ENCODE measurements at regions not wholly inside any gene's neighbourhood (a gene's known extent, or its start where the extent isn't known, plus 50 kb on each side); places are given as distances from the start of the nearest gene placed in this dataset.

GRCh38 chr2:198691236-198691635 lies 766.5 kb downstream of the SATB2 start:
- TF ChIP-seq POLR2B (IDR thresholded peaks at IDR 0.05; ENCODE audit: low read depth, partially characterized antibody): no peak
- TF ChIP-seq, protein P1, sequence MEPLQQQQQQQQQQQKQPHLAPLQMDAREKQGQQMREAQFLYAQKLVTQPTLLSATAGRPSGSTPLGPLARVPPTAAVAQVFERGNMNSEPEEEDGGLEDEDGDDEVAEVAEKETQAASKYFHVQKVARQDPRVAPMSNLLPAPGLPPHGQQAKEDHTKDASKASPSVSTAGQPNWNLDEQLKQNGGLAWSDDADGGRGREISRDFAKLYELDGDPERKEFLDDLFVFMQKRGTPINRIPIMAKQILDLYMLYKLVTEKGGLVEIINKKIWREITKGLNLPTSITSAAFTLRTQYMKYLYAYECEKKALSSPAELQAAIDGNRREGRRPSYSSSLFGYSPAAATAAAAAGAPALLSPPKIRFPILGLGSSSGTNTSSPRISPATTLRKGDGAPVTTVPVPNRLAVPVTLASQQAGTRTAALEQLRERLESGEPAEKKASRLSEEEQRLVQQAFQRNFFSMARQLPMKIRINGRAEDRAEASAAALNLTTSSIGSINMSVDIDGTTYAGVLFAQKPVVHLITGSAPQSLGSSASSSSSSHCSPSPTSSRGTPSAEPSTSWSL (CRISPR knock-in tag; IDR thresholded peaks at IDR 0.05; ENCODE audit: borderline replicate concordance): no peak
- TF ChIP-seq EP300 (IDR thresholded peaks at IDR 0.05; ENCODE audit: low read length): no peak
- no peak for TF ChIP-seq MXI1 (IDR thresholded peaks at IDR 0.05; ENCODE audit: low read depth, low read length)
- no peak for TF ChIP-seq ZKSCAN1 (IDR thresholded peaks at IDR 0.05; ENCODE audit: low read depth, low read length)
